ENCODE measurements at regions not wholly inside any gene's neighbourhood (a gene's known extent, or its start where the extent isn't known, plus 50 kb on each side); places are given as distances from the start of the nearest gene placed in this dataset.

DNA sequence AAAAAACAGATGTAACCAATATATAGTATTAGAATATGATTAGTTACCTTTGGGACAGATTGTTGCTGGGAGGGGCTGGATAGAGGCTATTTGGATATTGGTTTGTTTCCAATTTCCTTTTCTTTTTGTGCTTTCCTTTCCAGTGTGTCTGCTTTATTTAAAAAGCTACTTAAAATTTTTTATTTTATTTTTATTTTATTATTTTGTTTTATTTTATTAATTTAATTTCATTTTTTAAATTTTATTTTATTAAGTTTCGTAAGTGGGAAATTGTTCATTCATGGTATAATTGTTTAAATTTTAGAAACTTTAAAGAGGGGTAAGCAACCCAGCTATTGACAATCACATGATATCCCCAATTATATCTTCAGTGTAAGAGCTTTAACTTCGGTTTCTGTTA lies 2077.0 kb upstream of the PCDH20 start:
- H3K9me3 ChIP-seq (ENCODE audit: control insufficient read depth, insufficient read depth, low read length), result no peaks in the 10 kb centered on the region
- no peaks in the 10 kb centered on the region for H3K4me1 ChIP-seq (ENCODE audit: control insufficient read depth, insufficient read depth, low read length)
- H3K9ac ChIP-seq (ENCODE audit: low read depth, low read length), result no peak overlapping the region
- H3K27ac ChIP-seq (ENCODE audit: low read depth, low read length), result no peak overlapping the region
- no peak overlapping the region for H3K4me3 ChIP-seq (ENCODE audit: low read depth, low read length)
- H3K36me3 ChIP-seq (ENCODE audit: control insufficient read depth, insufficient read depth, low read length), result no peaks in the 10 kb centered on the region
- H3K27me3 ChIP-seq (ENCODE audit: control insufficient read depth, insufficient read depth, low read length), result no peaks in the 10 kb centered on the region

- H3K9me3 ChIP-seq (ENCODE audit: control insufficient read depth, insufficient read depth, low read length), result no peaks in the 10 kb centered on the region
- no peak overlapping the region for H3K9ac ChIP-seq (ENCODE audit: low read depth, low read length)
- H3K4me3 ChIP-seq (ENCODE audit: low read depth, low read length), result no peak overlapping the region
- H3K27me3 ChIP-seq (ENCODE audit: control insufficient read depth, insufficient read depth, low read length), result no peaks in the 10 kb centered on the region
- H3K4me1 ChIP-seq (ENCODE audit: control insufficient read depth, insufficient read depth, low read length), result no peaks in the 10 kb centered on the region
- H3K27ac ChIP-seq (ENCODE audit: low read depth, low read length), result no peak overlapping the region
- H3K36me3 ChIP-seq (ENCODE audit: control insufficient read depth, insufficient read depth, low read length), result no peaks in the 10 kb centered on the region
Measured at GRCh38 chr13:63490149-63490548, 2074.5 kb upstream of the PCDH20 start.

DNA sequence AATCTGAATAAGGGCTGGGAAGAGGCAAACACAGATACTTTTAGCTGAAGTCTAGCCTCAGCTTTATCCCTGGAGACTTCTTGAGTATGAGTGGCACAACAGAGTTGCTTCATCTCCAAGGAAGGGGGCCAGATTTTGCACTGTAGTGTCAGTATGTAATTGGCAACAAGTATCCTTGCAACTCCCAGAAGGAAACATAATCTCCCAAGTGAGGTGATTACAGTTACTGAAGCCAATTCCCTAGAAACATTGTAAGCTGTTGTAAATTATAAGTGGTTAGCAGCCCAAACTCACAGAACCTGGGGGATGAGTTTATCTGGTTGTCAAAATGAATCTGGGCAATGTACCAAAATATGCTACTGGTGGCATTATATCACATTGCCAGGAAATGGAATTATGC lies 2065.7 kb upstream of the PCDH20 start:
- no peak overlapping the region for H3K27ac ChIP-seq (ENCODE audit: low read depth, low read length)
- no peak overlapping the region for H3K4me3 ChIP-seq (ENCODE audit: low read depth, low read length)
- H3K4me1 ChIP-seq (ENCODE audit: control insufficient read depth, insufficient read depth, low read length), result no peaks in the 10 kb centered on the region
- H3K9me3 ChIP-seq (ENCODE audit: control insufficient read depth, insufficient read depth, low read length), result no peaks in the 10 kb centered on the region
- no peaks in the 10 kb centered on the region for H3K36me3 ChIP-seq (ENCODE audit: control insufficient read depth, insufficient read depth, low read length)
- no peak overlapping the region for H3K9ac ChIP-seq (ENCODE audit: low read depth, low read length)
- no peaks in the 10 kb centered on the region for H3K27me3 ChIP-seq (ENCODE audit: control insufficient read depth, insufficient read depth, low read length)

GRCh38 chr13:63472711-63473110 lies 2057.1 kb upstream of the PCDH20 start:
- H3K36me3 ChIP-seq (ENCODE audit: control insufficient read depth, insufficient read depth, low read length), result no peaks in the 10 kb centered on the region
- no peak overlapping the region for H3K27ac ChIP-seq (ENCODE audit: low read depth, low read length)
- H3K9me3 ChIP-seq (ENCODE audit: control insufficient read depth, insufficient read depth, low read length), result no peaks in the 10 kb centered on the region
- H3K4me3 ChIP-seq (ENCODE audit: low read depth, low read length), result no peak overlapping the region
- no peaks in the 10 kb centered on the region for H3K4me1 ChIP-seq (ENCODE audit: control insufficient read depth, insufficient read depth, low read length)
- H3K9ac ChIP-seq (ENCODE audit: low read depth, low read length), result no peak overlapping the region
- H3K27me3 ChIP-seq (ENCODE audit: control insufficient read depth, insufficient read depth, low read length), result no peaks in the 10 kb centered on the region

DNA sequence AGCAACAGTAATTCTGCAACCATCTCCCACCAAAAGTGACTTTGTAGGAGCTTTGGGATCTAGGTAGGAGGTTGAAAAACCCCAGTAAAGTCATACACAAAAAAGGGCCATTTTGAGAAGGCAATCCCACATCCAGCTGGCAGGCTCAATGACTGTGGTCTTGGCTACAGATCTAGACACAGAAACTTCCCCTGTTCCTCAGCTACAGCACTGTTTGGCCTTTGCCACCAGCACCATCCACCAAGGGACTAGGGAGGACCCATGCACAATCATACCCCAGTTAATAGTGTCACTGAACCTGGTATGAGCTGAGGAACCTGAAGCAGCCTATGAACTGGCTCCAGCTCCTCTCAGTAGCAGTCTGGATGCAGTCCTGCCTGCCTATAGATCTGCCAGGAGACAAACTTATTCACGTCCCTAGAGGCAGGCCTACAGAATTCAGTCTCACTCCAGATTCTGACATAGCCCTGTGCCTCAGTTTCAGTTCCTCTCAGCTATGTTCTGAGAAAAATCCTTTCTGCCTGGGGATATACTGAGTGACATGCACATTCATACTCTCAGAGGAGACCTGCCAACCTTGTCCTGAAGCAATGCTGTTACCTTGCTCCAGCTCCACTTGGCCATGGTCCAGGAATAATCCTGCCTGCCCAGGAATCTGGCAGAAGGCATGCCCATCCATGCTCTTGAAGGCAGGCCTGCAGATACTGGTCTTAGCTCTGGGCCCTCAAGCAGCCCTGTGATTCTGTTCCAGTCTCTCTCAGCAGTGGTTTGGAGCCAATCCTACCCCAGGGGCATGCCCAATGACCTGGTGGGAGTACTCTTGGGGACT lies 2048.3 kb upstream of the PCDH20 start:
- H3K36me3 ChIP-seq (ENCODE audit: control insufficient read depth, insufficient read depth, low read length), result no peaks in the 10 kb centered on the region
- H3K27ac ChIP-seq (ENCODE audit: low read depth, low read length), result no peak overlapping the region
- H3K27me3 ChIP-seq (ENCODE audit: control insufficient read depth, insufficient read depth, low read length), result no peaks in the 10 kb centered on the region
- H3K4me1 ChIP-seq (ENCODE audit: control insufficient read depth, insufficient read depth, low read length), result no peaks in the 10 kb centered on the region
- no peaks in the 10 kb centered on the region for H3K9me3 ChIP-seq (ENCODE audit: control insufficient read depth, insufficient read depth, low read length)
- no peak overlapping the region for H3K4me3 ChIP-seq (ENCODE audit: low read depth, low read length)
- no peak overlapping the region for H3K9ac ChIP-seq (ENCODE audit: low read depth, low read length)

- H3K4me1 ChIP-seq (ENCODE audit: control insufficient read depth, insufficient read depth, low read length), result no peaks in the 10 kb centered on the region
- no peak overlapping the region for H3K9ac ChIP-seq (ENCODE audit: low read depth, low read length)
- no peak overlapping the region for H3K4me3 ChIP-seq (ENCODE audit: low read depth, low read length)
- H3K36me3 ChIP-seq (ENCODE audit: control insufficient read depth, insufficient read depth, low read length), result no peaks in the 10 kb centered on the region
- H3K27ac ChIP-seq (ENCODE audit: low read depth, low read length), result no peak overlapping the region
- H3K27me3 ChIP-seq (ENCODE audit: control insufficient read depth, insufficient read depth, low read length), result no peaks in the 10 kb centered on the region
- no peaks in the 10 kb centered on the region for H3K9me3 ChIP-seq (ENCODE audit: control insufficient read depth, insufficient read depth, low read length)
Measured at GRCh38 chr13:63460462-63461090, 2044.9 kb upstream of the PCDH20 start.

- Histone ChIP-seq H3K4me3 (ENCODE audit: low read depth, low read length) (no peak overlapping the region), H3K36me3 (ENCODE audit: control insufficient read depth, insufficient read depth, low read length) (no peaks in the 10 kb centered on the region), H3K27me3 (ENCODE audit: control insufficient read depth, insufficient read depth, low read length) (no peaks in the 10 kb centered on the region), H3K4me1 (ENCODE audit: control insufficient read depth, insufficient read depth, low read length) (no peaks in the 10 kb centered on the region), H3K9me3 (ENCODE audit: control insufficient read depth, insufficient read depth, low read length) (no peaks in the 10 kb centered on the region), H3K9ac (ENCODE audit: low read depth, low read length) (no peak overlapping the region), H3K27ac (ENCODE audit: low read depth, low read length) (no peak overlapping the region)
Measured at GRCh38 chr13:63457186-63457585, 2041.5 kb upstream of the PCDH20 start.

DNA sequence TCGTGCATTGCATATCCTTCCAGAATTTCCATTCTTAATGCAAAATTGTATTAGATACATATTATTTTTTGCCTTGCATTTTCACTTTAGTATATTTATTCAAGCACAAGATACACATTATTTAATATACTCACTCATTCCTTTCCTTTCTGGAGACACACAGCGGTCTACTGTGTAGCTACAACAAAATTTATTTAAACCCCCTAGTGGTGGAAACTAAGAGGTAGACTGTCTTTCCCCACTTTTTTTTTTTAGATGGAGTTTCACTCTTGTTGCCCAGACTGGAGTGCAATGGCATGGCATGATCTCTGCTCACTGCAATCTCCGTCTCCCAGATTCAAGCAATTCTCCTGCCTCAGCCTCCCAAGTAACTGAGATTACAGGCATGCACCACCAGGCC lies 2040.3 kb upstream of the PCDH20 start:
- Histone ChIP-seq H3K9me3 (ENCODE audit: control insufficient read depth, insufficient read depth, low read length) (no peaks in the 10 kb centered on the region), H3K27me3 (ENCODE audit: control insufficient read depth, insufficient read depth, low read length) (no peaks in the 10 kb centered on the region), H3K9ac (ENCODE audit: low read depth, low read length) (no peak overlapping the region), H3K36me3 (ENCODE audit: control insufficient read depth, insufficient read depth, low read length) (no peaks in the 10 kb centered on the region), H3K4me1 (ENCODE audit: control insufficient read depth, insufficient read depth, low read length) (no peaks in the 10 kb centered on the region), H3K4me3 (ENCODE audit: low read depth, low read length) (no peak overlapping the region), H3K27ac (ENCODE audit: low read depth, low read length) (no peak overlapping the region)

- Histone ChIP-seq H3K9me3 (ENCODE audit: control insufficient read depth, insufficient read depth, low read length) (no peaks in the 10 kb centered on the region), H3K36me3 (ENCODE audit: control insufficient read depth, insufficient read depth, low read length) (no peaks in the 10 kb centered on the region), H3K4me3 (ENCODE audit: low read depth, low read length) (no peak overlapping the region), H3K4me1 (ENCODE audit: control insufficient read depth, insufficient read depth, low read length) (no peaks in the 10 kb centered on the region), H3K9ac (ENCODE audit: low read depth, low read length) (no peak overlapping the region), H3K27ac (ENCODE audit: low read depth, low read length) (no peak overlapping the region), H3K27me3 (ENCODE audit: control insufficient read depth, insufficient read depth, low read length) (no peaks in the 10 kb centered on the region)
Measured at GRCh38 chr13:63449550-63449949, 2033.9 kb upstream of the PCDH20 start.

DNA sequence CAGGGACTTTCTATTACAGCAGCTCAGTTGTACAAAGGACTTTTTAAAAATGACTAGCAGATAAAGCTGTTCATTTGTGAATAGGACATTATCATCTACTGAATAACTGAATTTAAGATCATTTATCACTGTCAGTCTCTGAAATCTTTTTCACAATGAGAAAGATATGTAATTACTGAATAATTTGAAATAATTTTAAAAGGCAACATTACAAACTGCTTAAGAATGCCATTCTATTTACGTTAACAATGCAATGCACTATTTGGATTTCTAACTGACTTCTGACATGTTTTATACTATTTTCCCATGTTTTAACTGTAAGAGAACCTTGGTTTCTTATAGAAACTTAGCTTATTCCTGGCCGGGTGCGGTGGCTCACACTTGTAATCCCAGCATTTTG lies 2033.0 kb upstream of the PCDH20 start:
- H3K27ac ChIP-seq (ENCODE audit: low read depth, low read length), result no peak overlapping the region

GRCh38 chr13:63446329-63446728 lies 2030.7 kb upstream of the PCDH20 start:
- H3K4me1 ChIP-seq (ENCODE audit: control insufficient read depth, insufficient read depth, low read length), result no peaks in the 10 kb centered on the region
- no peaks in the 10 kb centered on the region for H3K36me3 ChIP-seq (ENCODE audit: control insufficient read depth, insufficient read depth, low read length)
- H3K27ac ChIP-seq (ENCODE audit: low read depth, low read length), result no peak overlapping the region
- H3K27me3 ChIP-seq (ENCODE audit: control insufficient read depth, insufficient read depth, low read length), result no peaks in the 10 kb centered on the region
- no peaks in the 10 kb centered on the region for H3K9me3 ChIP-seq (ENCODE audit: control insufficient read depth, insufficient read depth, low read length)
- no peak overlapping the region for H3K4me3 ChIP-seq (ENCODE audit: low read depth, low read length)
- no peak overlapping the region for H3K9ac ChIP-seq (ENCODE audit: low read depth, low read length)

More for the DNA sequence above, 2033.0 kb upstream of the PCDH20 start:
- Histone ChIP-seq H3K4me3 (ENCODE audit: low read depth, low read length) (no peak overlapping the region), H3K4me1 (ENCODE audit: control insufficient read depth, insufficient read depth, low read length) (no peaks in the 10 kb centered on the region), H3K36me3 (ENCODE audit: control insufficient read depth, insufficient read depth, low read length) (no peaks in the 10 kb centered on the region), H3K9ac (ENCODE audit: low read depth, low read length) (no peak overlapping the region), H3K9me3 (ENCODE audit: control insufficient read depth, insufficient read depth, low read length) (no peaks in the 10 kb centered on the region), H3K27me3 (ENCODE audit: control insufficient read depth, insufficient read depth, low read length) (no peaks in the 10 kb centered on the region)
